NCI-H1694 (cell line): ENCODE measurements at regions not wholly inside any gene's neighbourhood (a gene's known extent, or its start where the extent isn't known, plus 50 kb on each side); places are given as distances from the start of the nearest gene placed in this dataset.

Source experiments
- DNase-seq: peaks from one replicate; lab custom pipeline; 2025; lab: John Stamatoyannopoulos, UW

DNA sequence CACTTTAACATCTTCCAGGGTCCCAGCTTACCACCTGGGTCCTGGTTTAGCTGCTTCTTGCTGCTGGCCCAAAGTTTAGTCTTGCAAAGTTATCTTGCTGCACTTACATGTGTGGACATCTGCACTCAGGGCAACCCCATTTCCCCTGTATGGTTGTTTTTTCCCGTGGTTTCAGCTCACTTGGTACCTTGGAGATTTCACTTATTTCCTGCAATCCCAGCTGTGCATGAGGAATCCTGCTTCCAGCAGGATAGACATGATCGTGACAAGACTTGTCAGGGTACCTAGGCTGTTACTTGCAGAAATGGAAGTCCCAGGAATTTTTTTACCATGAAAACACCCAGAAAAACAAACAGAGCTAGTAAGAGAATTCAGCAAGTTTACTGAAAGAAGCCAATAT is 95.9 kb upstream of the LEP start:
- no peak for DNase-seq

DNA sequence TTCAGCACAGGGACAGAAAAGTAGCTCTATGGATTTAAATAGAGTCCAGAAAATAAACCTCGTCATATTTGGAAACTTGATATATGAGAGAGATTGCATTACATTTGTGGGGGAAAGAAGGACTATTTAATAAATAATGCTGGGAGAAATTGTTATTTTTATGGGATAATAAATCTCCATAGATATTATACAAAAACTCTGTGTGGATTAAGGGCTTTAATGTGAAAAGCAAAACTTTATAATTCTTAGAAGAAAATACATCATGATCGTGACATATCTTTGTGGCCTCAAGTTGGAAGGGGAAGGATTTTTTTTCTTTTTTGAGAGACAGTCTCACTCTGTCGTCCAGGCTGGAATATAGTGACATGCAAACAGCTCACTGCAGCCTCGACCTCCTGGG is 95.0 kb upstream of the LEP start:
- DNase-seq: no peak

DNA sequence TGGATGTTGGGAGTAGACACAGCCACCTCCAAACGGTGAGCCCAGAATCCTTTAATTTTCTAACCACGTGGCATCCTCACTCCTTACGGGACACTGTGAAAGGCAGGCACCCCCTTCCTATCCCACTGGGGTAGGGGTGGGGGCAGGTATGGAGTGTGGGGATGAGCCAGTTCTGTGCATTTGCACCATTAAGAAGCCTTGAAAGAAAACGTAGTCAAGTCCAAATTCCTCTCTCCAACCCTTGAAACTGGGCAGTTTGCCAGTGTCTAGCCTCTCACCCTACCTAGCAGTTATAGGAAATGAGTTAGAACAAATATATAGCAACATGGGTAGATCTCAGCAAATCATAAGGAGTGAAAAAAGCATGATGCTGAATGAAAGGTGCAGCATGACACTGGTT is 92.4 kb upstream of the LEP start:
- no peak for DNase-seq

DNA sequence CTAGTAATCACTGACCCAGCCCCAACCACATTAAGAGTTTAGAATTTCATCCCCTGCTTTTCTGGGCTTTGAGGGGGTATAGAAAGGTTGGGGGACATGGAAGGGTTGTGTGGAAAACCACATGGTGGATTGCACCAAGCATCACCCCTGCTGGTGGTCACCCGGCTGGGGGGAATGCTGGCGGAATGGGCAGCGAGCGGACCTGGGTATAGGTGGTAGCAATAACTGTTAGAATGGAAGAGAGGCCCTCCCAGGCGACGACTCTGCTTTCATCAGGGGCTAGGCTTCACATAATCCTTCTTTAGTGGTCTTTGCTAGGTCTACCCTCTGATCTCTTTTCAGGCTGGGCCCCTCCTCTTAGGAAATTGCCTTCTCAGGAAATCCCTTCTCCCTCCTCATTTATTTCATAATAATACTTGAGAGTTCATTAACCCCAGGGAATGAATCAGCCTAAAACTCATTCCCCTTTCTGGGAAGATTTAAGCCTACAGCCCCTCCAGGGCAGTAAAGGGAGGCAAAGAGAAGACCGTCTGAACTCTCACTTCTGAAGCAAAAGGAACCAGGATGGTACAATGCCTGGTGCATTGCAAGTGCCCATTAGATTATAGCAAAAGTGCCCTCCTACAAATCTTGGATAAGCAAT is 90.7 kb upstream of the LEP start:
- no peak for DNase-seq

DNA sequence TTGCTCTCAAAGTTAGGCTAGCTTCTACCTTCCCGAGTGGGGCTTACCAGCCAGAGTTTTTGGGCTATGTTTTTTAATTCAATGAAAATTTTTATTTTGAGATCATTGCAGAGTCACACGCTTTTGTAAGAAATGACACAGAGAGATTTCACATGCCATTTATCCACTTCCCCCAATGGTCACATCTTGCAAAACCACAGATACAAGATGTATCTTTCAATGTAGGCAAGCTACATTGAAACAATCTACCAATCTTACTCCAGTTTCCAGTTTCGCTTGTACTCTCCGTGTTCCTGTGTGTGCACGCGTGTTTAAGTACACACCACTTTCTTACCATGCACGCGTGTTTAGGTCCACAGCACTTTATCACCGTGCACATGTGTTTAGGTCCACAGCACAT is 89.4 kb upstream of the LEP start:
- no peak for DNase-seq

DNA sequence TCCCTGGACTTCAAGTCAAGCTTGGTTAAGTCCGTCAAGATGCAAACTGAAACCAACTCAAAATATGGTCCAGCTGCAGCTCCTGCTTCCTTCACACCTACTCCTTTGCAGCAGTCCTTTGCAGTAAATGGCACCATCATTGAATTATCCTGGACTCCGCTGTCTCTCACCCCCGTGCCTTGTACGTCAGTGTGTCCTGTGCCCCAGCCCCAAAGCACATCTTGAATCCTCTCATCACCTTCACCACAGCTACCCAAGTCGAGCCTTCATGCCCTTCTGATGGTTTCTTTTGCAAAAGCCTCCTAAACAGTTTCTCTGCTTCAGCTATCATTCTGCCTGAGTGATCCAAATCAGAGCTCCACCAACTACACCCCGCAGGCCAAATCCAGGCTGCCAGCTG is 88.4 kb upstream of the LEP start:
- DNase-seq: no peak

DNA sequence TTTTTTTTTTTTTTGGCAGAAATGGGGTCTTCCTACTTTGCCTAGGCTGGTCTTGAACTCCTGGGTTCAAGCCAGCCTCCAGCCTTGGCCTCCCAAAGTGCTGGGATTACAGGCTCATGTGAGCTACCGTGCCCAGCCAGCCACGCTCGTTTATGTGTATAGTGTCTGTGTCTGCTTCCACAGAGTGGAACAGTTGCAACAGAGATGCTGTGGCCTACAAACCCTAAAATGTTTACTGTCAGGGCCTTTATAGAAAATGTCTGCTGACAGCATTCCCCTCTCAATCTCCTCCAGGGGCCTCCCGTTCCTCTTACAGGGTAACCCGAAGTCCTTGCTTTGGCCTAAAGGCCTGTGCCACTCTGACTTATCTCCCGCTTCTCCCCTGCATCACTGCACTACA is 87.6 kb upstream of the LEP start:
- DNase-seq: no peak

DNA sequence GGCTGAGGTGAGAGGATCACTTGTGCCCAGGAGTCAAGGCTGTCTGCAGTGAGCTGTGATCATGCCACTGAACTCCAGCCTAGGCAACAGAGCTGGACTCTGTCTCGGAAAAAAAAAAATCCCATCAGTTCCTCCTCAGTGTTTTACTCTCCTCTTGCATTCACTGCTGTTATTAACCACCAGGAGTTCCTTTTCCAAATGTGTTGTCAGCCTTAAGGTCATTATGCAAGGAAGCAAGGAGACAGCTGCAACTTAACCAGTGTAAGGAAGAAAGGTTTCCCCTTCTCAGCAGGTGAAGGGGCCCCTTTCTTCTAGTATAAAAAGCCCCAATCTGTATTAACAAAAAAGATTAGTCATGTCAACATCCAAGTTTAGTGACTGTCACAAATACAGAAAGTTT is 86.6 kb upstream of the LEP start:
- DNase-seq: no peak

DNA sequence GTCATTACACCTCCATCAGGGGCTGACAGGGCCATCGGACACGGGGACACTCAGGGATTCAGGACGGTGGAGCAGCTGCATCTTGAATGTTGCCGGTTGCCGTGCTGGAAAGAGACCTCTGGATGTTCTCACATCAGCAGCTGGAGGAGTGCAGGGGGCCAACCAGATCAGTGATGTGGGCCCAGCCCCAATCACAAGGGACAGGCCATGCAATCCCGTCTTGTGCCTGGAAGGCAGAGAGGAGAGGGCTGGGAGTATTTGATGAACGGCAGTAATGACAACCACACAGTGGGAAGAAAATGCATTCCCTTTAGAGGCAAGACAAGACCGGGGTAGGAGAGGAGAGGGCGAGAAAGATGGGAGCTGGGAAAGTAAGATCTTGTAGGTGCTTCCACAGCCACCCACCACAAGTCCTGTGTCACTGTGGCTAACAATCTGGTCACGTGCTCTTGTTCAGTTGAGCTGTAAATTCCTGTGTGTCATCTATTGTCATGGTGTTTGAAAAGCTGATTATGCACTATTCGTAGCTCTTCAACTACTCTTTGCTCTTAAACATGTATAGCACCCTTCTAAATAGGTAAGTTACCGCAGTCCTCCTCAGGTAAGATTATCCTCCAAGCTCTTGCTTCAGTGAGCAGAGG is 85.9 kb upstream of the LEP start:
- no peak for DNase-seq

DNA sequence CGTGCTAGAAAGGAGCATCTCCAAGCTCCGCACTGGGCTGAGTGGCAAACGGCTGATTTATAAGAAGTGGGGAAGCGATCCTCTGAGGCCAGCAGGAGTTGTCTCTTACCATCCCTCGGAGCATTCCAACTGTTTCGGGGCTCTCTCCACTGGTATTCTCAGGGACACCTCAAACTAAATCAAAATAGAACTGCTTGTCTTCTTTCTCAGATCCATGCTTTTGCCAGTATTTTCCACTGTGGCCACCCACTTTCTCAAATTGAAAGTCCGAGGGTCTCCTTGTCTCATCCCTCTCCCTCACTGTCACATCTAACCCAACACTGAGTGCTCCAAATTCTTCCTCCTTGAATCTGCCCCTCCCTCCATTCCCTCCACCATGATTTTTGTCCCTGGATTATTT is 83.2 kb upstream of the LEP start:
- DNase-seq: no peak

DNA sequence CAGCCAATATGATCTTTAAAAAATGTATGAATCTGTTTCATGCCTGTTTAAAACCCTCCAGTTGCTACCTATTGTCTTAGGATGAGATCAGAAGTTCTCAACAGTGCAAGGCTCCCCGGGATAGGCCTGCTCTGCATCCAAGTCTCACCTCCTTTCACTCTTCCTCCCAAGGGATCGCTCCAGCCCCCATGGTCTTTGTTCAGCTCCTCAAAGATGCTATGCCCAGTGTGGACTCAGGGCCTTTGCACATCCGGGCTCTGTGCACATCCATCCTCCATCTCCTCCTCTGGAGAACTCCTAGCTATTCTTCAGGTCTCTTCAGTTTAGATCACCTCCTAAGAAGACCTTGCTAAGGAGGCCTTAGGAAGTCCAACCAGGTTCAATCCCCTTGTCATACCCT is 82.7 kb upstream of the LEP start:
- DNase-seq: no peak

DNA sequence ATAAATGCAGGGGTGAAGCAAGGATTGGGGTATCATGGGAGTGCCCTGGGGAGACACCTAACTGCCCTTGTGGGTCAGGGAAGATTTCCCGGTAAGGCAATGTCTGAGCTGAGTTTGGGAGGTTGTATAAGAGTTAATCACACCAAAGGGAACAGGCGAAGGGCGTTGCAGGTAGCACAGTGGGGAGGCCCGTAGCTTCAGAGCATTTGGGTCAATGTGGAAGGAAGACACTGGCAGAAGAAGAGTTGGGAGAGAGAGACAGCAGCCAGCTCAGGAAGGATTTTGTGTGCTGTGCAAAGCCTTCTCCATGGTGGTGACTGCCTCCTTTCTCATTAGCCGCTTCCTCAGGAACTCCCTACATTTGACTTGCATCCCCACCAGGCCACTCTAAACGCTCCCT is 80.8 kb upstream of the LEP start:
- DNase-seq: no peak

DNA sequence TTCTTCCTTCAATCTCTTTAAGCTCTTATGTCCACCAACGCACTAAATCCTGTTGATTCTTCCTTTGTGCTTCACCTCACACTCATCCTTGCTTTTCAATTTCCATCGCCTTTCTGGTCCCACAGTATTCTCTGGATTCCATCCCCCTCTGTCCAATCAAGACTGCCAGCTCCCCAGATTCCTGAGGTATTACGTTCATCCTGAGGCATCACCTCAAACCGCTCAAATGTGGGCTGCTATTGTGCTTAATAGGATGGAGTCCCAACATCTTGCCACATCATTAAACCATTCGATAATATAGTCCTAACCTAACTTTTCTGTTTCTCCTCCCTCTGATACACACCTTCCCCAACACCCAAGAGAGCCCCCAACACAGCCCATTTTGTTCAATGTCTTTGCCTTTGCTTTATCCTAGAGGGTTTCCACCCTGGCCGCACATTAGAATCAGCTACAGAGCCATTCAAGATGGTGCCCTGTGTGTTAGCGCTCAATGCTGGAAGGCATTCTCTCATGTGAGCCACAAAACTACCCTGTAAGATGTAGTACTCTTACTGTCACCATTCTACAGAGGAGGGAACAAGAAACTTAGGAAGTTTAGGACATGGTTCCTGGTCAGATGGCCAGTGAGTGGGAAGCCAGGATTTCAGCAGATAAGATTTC is 79.5 kb upstream of the LEP start:
- no peak for DNase-seq

DNA sequence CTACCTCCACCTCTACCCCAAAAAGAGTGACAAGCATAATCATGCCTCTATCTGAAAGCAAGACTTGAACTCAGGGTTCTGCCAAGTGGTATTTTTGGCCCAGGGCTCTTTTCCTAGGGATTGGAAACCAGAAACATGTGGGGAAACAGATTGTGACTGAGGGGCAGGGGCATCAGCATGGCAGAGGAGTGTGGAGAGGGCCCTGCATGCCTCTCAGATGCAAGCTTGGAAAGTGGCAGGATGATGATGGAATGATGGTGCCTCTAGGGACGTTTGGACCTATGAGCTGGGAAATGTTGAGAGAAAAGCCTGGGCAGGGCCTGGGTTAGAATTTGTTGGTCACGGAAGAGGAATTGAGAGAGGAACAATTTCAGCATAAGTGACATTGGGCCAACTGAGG is 78.4 kb upstream of the LEP start:
- DNase-seq: no peak

DNA sequence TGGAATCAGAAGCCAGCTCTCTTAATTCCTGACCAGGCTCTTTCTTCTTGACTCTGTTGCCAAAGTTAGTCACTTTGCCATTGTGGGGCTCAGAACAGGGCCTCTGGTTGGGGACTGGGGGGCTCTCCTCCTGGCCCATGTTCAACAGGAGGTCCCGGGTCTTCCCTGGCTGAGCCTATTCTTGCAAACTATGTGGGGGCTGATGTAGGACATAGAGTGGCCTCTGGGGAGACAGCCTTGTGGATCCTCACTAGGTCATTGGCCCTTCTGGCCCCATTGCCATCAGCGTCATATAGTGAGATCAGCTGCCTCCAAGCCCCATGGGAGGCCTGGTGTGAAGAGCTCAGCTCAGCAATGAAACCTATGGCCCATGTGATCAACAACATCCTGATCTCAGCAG is 77.6 kb upstream of the LEP start:
- DNase-seq: no peak

DNA sequence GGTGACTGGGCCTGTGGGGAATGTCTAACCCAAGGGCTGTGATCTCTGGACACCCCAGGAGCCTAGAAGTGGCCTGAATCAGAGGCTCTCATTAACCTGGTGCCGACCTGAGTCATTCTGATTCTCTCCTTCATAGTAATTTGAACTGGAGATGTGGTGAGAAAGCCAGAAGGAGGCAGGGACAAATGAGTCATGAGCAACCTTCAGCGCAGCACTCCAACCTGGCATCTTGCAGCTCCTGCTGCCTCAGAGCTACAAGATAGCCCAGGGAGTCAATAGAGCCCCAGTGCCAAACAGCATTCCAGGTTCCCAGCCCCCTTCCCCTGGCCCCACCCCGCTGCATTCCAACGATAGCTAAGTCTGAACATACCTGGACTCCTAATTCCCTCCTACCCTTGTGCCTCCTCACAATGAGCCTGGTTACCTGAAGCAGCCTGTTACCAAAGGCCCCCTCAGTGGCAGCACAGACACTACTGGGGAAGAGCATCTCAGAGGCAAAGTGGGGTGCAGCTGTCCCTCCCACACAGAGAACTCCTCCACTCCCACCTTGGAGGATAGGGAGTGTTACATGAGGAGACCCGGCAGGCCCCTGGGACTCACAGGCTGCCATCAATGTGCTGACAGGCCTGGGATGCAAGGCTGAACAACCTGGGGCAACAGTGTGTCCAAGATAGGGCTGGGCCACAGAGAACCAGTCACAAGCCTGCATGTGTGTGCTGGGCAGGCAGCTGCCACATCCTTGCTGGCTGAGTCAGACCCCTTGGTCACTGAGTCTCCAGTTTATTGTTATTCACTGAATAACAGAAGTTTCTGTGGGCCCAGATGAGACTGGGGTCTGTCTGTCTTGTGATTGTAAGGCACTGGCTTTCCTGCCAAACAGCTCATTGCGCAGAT is 76.8 kb upstream of the LEP start:
- DNase-seq: no peak

DNA sequence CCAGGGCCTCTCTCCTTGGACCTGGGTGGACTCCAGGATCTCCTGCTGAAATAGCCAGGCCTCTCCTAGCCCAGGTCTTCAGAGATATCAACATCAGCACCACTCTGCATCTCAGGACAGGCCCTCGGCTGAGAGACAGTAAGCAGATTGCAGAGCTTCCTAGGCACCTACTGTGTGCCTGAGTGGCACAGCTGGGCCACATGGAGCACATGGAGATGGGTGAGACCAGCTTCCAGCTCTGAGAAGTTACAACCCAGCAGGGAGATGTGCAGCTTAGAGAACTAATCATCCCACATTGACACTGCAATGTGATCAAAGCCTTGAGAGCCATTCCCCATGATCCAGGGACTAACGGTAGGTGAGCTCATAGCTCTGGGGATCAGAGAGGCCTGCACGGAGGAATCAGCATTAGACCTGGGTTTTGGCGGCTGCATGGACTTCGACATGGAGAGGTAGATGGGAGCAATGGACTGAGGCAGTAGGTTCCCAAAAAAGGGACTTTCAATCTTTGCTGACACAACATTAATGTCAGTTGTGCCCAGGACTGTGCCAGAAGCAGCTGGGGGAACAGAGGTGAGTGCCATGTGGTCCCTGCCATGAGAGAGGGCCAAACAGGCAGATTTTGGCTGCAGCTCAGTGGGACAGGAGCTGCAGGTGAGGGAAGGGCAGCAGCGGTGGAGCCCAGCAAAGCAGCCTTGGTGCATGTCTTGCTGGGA is 76.0 kb upstream of the LEP start:
- DNase-seq: no peak

DNA sequence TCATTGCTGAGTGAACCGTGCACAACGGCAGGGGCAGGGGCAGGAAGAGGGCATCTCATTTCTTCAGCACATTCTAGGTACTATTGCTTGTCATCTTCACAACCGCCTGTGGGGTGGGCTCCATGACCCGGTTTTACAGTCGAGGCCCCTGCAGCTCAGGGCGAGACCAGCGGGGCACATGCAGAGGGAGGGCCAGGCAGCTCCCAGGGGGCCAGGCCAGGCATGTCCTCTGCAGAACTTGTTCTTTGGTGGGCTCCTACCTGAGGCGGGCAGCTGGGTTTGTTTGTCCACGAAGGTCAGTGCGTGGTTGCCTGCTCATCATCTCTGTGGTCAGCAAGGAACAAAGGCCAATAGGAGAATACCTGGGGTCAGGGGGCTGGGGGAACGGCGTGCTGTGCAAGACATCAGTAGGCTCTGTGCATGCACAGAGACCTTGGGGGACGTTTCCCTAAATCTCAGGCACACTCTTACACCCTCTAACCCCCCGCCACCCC is 75.1 kb upstream of the LEP start:
- DNase-seq: no peak

DNA sequence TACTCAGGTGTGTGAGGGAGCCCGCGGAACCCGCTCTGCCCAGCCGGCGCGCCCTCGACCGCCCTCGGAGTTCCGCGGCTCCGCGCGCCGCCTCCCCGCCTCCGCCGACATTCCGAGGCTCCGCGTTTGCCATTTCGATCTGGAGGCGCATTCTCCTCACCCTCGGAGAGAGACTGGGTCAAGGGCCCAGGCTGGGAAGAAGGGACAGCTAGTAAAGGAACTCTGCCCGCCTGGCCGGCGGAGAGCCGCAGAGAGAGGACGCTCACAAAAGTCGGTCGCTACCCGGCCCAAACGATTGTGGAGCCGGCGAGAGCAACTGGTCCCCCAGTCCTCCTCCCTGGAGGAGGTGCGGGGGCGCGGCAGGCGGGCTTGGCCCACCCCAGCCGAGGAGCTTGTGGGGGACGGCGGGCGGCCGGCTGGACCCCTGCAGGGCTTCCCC is 74.5 kb upstream of the LEP start:
- no peak for DNase-seq

DNA sequence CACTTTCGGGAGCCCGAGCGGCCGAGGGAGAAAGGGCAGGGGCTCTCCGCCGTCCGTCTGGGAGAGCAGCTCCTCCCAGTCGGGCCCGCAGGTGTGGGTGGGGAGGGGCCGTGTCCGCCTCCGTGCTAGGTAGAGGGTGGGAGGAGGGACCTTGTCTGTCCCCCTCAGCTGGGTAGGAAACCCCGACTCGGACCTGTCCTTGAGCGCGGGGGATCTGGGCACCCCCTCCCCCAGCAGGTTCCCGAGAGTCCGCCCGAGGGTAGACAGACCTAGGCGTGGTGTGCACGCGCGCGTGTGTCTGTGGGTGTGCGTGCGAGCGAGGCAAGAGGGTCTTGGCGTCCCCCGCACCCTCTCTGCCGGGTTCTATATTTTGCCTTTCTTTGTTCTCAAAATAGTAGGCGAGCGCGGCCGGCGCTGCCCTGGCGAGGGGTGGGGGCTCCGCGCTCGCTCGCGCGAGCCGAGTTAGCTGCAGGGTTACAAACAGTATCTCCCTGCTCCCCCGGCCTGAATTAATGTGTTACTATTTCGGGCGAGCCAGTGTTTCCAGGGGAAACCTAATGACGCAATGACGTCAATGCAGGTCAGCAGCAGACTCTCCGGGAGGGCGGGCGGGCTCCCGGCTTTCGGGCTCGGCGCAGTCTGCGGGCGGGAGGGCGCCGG is 73.9 kb upstream of the LEP start:
- DNase-seq: no peak
